ENCODE measurements at regions not wholly inside any gene's neighbourhood (a gene's known extent, or its start where the extent isn't known, plus 50 kb on each side); places are given as distances from the start of the nearest gene placed in this dataset.

GRCh38 chr2:7620255-7620654 is 703.0 kb downstream of the RNF144A start:
- no peak for TF ChIP-seq SUZ12 (IDR thresholded peaks at IDR 0.05; ENCODE audit: extremely low read depth, insufficient read depth, insufficient read length)
- no peak for TF ChIP-seq ZNF274 (IDR thresholded peaks at IDR 0.05; ENCODE audit: low read depth, low read length)
- TF ChIP-seq YY1 (IDR thresholded peaks at IDR 0.05; ENCODE audit: insufficient read depth, insufficient read length): no peak

Data from NT2/D1 (cell line).